ACC112 (cell line): ENCODE measurements at regions not wholly inside any gene's neighbourhood (a gene's known extent, or its start where the extent isn't known, plus 50 kb on each side); places are given as distances from the start of the nearest gene placed in this dataset.
A peak's percentile ranks its signal among the peaks of the same experiment; 100 is the strongest.

Experiments
- H2AFZ ChIP-seq: fragments of 200-600 bp; sonication (generic); one replicate; pipeline ENCODE4 v1.6.0; 2017; ENCODE audit warnings: antibody characterized with exemption, low read length; ENCODE audit not compliant: unreplicated experiment
- H3K27ac ChIP-seq: fragments of 200-600 bp; sonication (generic); 2 replicates; pipeline ENCODE4 v1.5.1; 2014; ENCODE audit warnings: low read depth, mild to moderate bottlenecking, antibody characterized with exemption, low read length, moderate library complexity
- H3K27me3 ChIP-seq: fragments of 200-600 bp; sonication (generic); 2 replicates; pipeline ENCODE4 v1.6.1; 2014; ENCODE audit warnings: mild to moderate bottlenecking, antibody characterized with exemption, low read length, moderate library complexity, mixed read lengths; ENCODE audit not compliant: insufficient read depth
- H3K36me3 ChIP-seq: fragments of 200-600 bp; sonication (generic); 2 replicates; pipeline ENCODE4 v1.6.1; 2016; ENCODE audit warnings: mild to moderate bottlenecking, antibody characterized with exemption, low read length, moderate library complexity, mixed read lengths; ENCODE audit not compliant: insufficient read depth
- H3K4me1 ChIP-seq: fragments of 200-600 bp; sonication (generic); one replicate; pipeline ENCODE4 v1.6.1; 2016; ENCODE audit warnings: low read length, mixed read lengths; ENCODE audit not compliant: insufficient read depth, unreplicated experiment, control insufficient read depth
- H3K4me3 ChIP-seq: fragments of 200-600 bp; sonication (generic); 2 replicates; pipeline ENCODE4 v1.5.1; 2014; ENCODE audit warnings: mild to moderate bottlenecking, low read depth, low read length
- H3K79me2 ChIP-seq: fragments of 200-600 bp; sonication (generic); one replicate; pipeline ENCODE4 v1.6.0; 2016; ENCODE audit warnings: low read length; ENCODE audit not compliant: control insufficient read depth, unreplicated experiment, insufficient read depth

GRCh38 chr1:181153634-181153961 is 65.1 kb downstream of the IER5 start:
- H3K27me3 ChIP-seq = no peaks in the 10 kb centered on the region
- peak overlapping the region; percentile 91 for H2AFZ ChIP-seq
- H3K79me2 ChIP-seq = no peaks in the 10 kb centered on the region
- H3K4me1 ChIP-seq = peaks cover 12% of the 10 kb centered on the region
- no peaks in the 10 kb centered on the region; the same call in 1 of the 2 replicates for H3K36me3 ChIP-seq
- no peak overlapping the region for H3K4me3 ChIP-seq
- no peak overlapping the region for H3K27ac ChIP-seq

- Histone ChIP-seq H2AFZ (no peak overlapping the region), H3K4me3 (no peak overlapping the region), H3K27me3 (no peaks in the 10 kb centered on the region), H3K79me2 (no peaks in the 10 kb centered on the region), H3K27ac (no peak overlapping the region), H3K4me1 (peaks cover 25% of the 10 kb centered on the region), H3K36me3 (no peaks in the 10 kb centered on the region; the same call in 1 of the 2 replicates)
These were observed 66.8 kb downstream of the IER5 start for GRCh38 chr1:181155339-181155738.

GRCh38 chr1:181159451-181160140 is 71.1 kb downstream of the IER5 start:
- H3K4me3 ChIP-seq = no peak overlapping the region

GRCh38 chr1:181160322-181160721 is 71.8 kb downstream of the IER5 start:
- Histone ChIP-seq H3K4me3 (no peak overlapping the region), H3K27ac (no peak overlapping the region), H3K36me3 (no peaks in the 10 kb centered on the region), H3K79me2 (no peaks in the 10 kb centered on the region), H3K4me1 (peaks cover 13% of the 10 kb centered on the region), H2AFZ (no peak overlapping the region), H3K27me3 (no peaks in the 10 kb centered on the region)

More at GRCh38 chr1:181159451-181160140, 71.1 kb downstream of the IER5 start:
- Histone ChIP-seq H3K27ac (no peak overlapping the region), H3K36me3 (no peaks in the 10 kb centered on the region), H3K4me1 (peaks cover 13% of the 10 kb centered on the region), H2AFZ (peak overlapping the region; percentile 32), H3K27me3 (no peaks in the 10 kb centered on the region), H3K79me2 (no peaks in the 10 kb centered on the region)

- no peaks in the 10 kb centered on the region for H3K27me3 ChIP-seq
- no peaks in the 10 kb centered on the region for H3K36me3 ChIP-seq
- no peaks in the 10 kb centered on the region for H3K79me2 ChIP-seq
- H3K4me1 ChIP-seq = peaks cover 13% of the 10 kb centered on the region
- H3K4me3 ChIP-seq = no peak overlapping the region
- no peak overlapping the region for H3K27ac ChIP-seq
- no peak overlapping the region for H2AFZ ChIP-seq
These were observed 72.7 kb downstream of the IER5 start for GRCh38 chr1:181160998-181161870.

- Histone ChIP-seq H3K4me1 (peaks cover 13% of the 10 kb centered on the region), H3K4me3 (no peak overlapping the region), H3K27ac (no peak overlapping the region)
These were observed 75.2 kb downstream of the IER5 start for GRCh38 chr1:181163662-181164061.

GRCh38 chr1:181166377-181167196 is 78.1 kb downstream of the IER5 start:
- Histone ChIP-seq H3K36me3 (no peaks in the 10 kb centered on the region), H3K79me2 (no peaks in the 10 kb centered on the region), H3K4me1 (no peaks in the 10 kb centered on the region), H2AFZ (peak overlapping the region; percentile 84), H3K27ac (no peak overlapping the region), H3K4me3 (no peak overlapping the region), H3K27me3 (no peaks in the 10 kb centered on the region)

More at GRCh38 chr1:181163662-181164061, 75.2 kb downstream of the IER5 start:
- Histone ChIP-seq H2AFZ (no peak overlapping the region), H3K79me2 (no peaks in the 10 kb centered on the region), H3K36me3 (no peaks in the 10 kb centered on the region), H3K27me3 (no peaks in the 10 kb centered on the region)

GRCh38 chr1:181169281-181169865 is 80.9 kb downstream of the IER5 start:
- H2AFZ ChIP-seq = no peak overlapping the region
- H3K4me1 ChIP-seq = no peaks in the 10 kb centered on the region
- H3K27ac ChIP-seq = no peak overlapping the region
- no peaks in the 10 kb centered on the region for H3K36me3 ChIP-seq
- H3K79me2 ChIP-seq = no peaks in the 10 kb centered on the region
- no peaks in the 10 kb centered on the region for H3K27me3 ChIP-seq
- no peak overlapping the region for H3K4me3 ChIP-seq

GRCh38 chr1:181170194-181170593 is 81.7 kb downstream of the IER5 start:
- no peaks in the 10 kb centered on the region for H3K27me3 ChIP-seq
- no peaks in the 10 kb centered on the region for H3K79me2 ChIP-seq
- H2AFZ ChIP-seq = no peak overlapping the region
- no peak overlapping the region for H3K4me3 ChIP-seq
- no peak overlapping the region for H3K27ac ChIP-seq
- no peaks in the 10 kb centered on the region for H3K36me3 ChIP-seq
- H3K4me1 ChIP-seq = no peaks in the 10 kb centered on the region

GRCh38 chr1:181172082-181172481 is 83.6 kb downstream of the IER5 start:
- H3K36me3 ChIP-seq = no peaks in the 10 kb centered on the region
- H3K27me3 ChIP-seq = no peaks in the 10 kb centered on the region
- no peak overlapping the region for H2AFZ ChIP-seq
- no peak overlapping the region for H3K4me3 ChIP-seq
- H3K27ac ChIP-seq = no peak overlapping the region
- no peaks in the 10 kb centered on the region for H3K79me2 ChIP-seq
- H3K4me1 ChIP-seq = no peaks in the 10 kb centered on the region
